Endothelial cell of umbilical vein (primary cell): ENCODE measurements at regions not wholly inside any gene's neighbourhood (a gene's known extent, or its start where the extent isn't known, plus 50 kb on each side); places are given as distances from the start of the nearest gene placed in this dataset.

Experiments
- BruUV-seq: library from RNA; stranded (reverse); fragments of 400-500 nt; replicated peaks from 2 replicates; lab custom pipeline; 2021; lab: Mats Ljungman, UMichigan
- CTCF ChIA-PET: fragments of 300-600, 350-600 bp; sonication (Branson Sonifier 250); formaldehyde crosslinking; loops from one replicate; lab custom pipeline; 2021; ENCODE audit warnings: antibody characterized with exemption, inconsistent platforms; lab: Charles Lee
- POLR2A ChIA-PET: fragments of 300-600, 350-600 bp; sonication (Branson Sonifier 250); formaldehyde crosslinking; loops from one replicate; lab custom pipeline; 2021; ENCODE audit warnings: antibody characterized with exemption, inconsistent platforms; lab: Charles Lee
- DNase-seq: peaks from one replicate; pipeline ENCODE4 v3.0.0-alpha.2; 2011; ENCODE audit warnings: low read depth, low spot score
- FAIRE-seq: peaks from 2 replicates; lab custom pipeline; 2011; peaks lifted over from hg19 to GRCh38; lab: Jason Lieb, UNC
- H2AFZ ChIP-seq: 2 replicates; pipeline ENCODE4 v1.6.0; 2012; ENCODE audit warnings: low read depth, low read length, control low read depth, inconsistent platforms
- H3K27ac ChIP-seq: 2 replicates; pipeline ENCODE4 v1.5.1; 2011; ENCODE audit warnings: low read depth, mild to moderate bottlenecking, control low read depth, low read length, moderate library complexity; ENCODE audit not compliant: insufficient read depth
- H3K27me3 ChIP-seq, 2 experiments: 2 replicates each; pipeline versions ENCODE4 v1.6.0 to v1.6.1; 2011; ENCODE audit warnings: low read length in 2 of 2, mixed read lengths in 1 of 2; ENCODE audit not compliant: control insufficient read depth in 2 of 2, insufficient read depth in 2 of 2
- H3K36me3 ChIP-seq, 2 experiments: 2 replicates in 1 of 2; 3 replicates in 1 of 2; pipeline ENCODE4 v1.5.1; 2011; ENCODE audit warnings: low read length in 2 of 2, mild to moderate bottlenecking in 1 of 2, moderate library complexity in 1 of 2; ENCODE audit not compliant: control insufficient read depth in 2 of 2, insufficient read depth in 2 of 2; ENCODE audit errors: extremely low read depth in 1 of 2
- H3K4me1 ChIP-seq: 3 replicates; pipeline ENCODE4 v1.5.1; 2011; ENCODE audit warnings: mild to moderate bottlenecking, low read length; ENCODE audit not compliant: control insufficient read depth, insufficient read depth; ENCODE audit errors: extremely low read depth
- H3K4me2 ChIP-seq: 2 replicates; pipeline ENCODE4 v1.6.1; 2011; ENCODE audit warnings: low read length, control low read depth, mixed read lengths; ENCODE audit not compliant: insufficient read depth
- H3K4me3 ChIP-seq, 3 experiments: fragments of 200-600 bp in 1 of 3; sonication (generic), shearing (Covaris generic) in 1 of 3; replicated peaks in 1 of 3; 2 replicates each; pipeline ENCODE4 v1.5.1; 2011 to 2016; ENCODE audit warnings: control low read depth in 3 of 3, low read length in 3 of 3, mild to moderate bottlenecking in 2 of 3, inconsistent platforms in 1 of 3, low read depth in 1 of 3, moderate library complexity in 1 of 3; ENCODE audit not compliant: insufficient read depth in 1 of 3
- H3K79me2 ChIP-seq: 2 replicates; pipeline ENCODE4 v1.6.0; 2012; ENCODE audit warnings: low read length, inconsistent platforms; ENCODE audit not compliant: control insufficient read depth, insufficient read depth
- H3K9ac ChIP-seq: replicated peaks from 2 replicates; pipeline ENCODE3; 2011; ENCODE audit warnings: low read length, control low read depth; ENCODE audit not compliant: insufficient read depth; ENCODE audit errors: extremely low read depth
- H3K9me1 ChIP-seq: replicated peaks from 3 replicates; pipeline ENCODE4 v1.6.0; 2011; ENCODE audit warnings: mild to moderate bottlenecking, low read length; ENCODE audit not compliant: control insufficient read depth, insufficient read depth; ENCODE audit errors: extremely low read depth
- H3K9me3 ChIP-seq: replicated peaks from 2 replicates; pipeline ENCODE4 v1.5.1; 2012; ENCODE audit warnings: low read length, inconsistent platforms; ENCODE audit not compliant: control insufficient read depth, insufficient read depth
- H4K20me1 ChIP-seq: replicated peaks from 2 replicates; pipeline ENCODE3; 2011; ENCODE audit warnings: mild to moderate bottlenecking, low read length; ENCODE audit not compliant: control insufficient read depth, insufficient read depth; ENCODE audit errors: extremely low read depth
- CTCF ChIP-seq, 2 donors: IDR thresholded peaks; 1 replicate in 1 of 2; 2 replicates in 1 of 2; pipeline ENCODE4 v1.5.1; 2011; ENCODE audit warnings: low read length in 2 of 2, mild to moderate bottlenecking in 2 of 2, moderate library complexity in 2 of 2, control low read depth in 1 of 2, inconsistent platforms in 1 of 2, low read depth in 1 of 2; ENCODE audit not compliant: insufficient read depth in 1 of 2; ENCODE audit errors: extremely low read depth in 1 of 2
- EZH2 ChIP-seq: IDR thresholded peaks from 2 replicates; pipeline ENCODE4 v1.6.1; 2012; ENCODE audit warnings: borderline replicate concordance, low read depth, mild to moderate bottlenecking, moderate library complexity, low read length, inconsistent platforms; ENCODE audit not compliant: severe bottlenecking
- FOS ChIP-seq: IDR thresholded peaks from 2 replicates; pipeline ENCODE4 v1.6.1; 2011; ENCODE audit warnings: mild to moderate bottlenecking, low read length, moderate library complexity, borderline replicate concordance; ENCODE audit not compliant: insufficient read depth
- GATA2 ChIP-seq: IDR thresholded peaks from 2 replicates; pipeline ENCODE4 v1.7.0; 2011; ENCODE audit warnings: low read depth, mild to moderate bottlenecking, moderate library complexity, mixed read lengths, low read length; ENCODE audit not compliant: insufficient read length, insufficient read depth
- JUN ChIP-seq: IDR thresholded peaks from 2 replicates; pipeline ENCODE4 v1.6.1; 2011; ENCODE audit warnings: borderline replicate concordance, low read depth; ENCODE audit not compliant: insufficient read length, insufficient read depth
- MAX ChIP-seq: IDR thresholded peaks from 2 replicates; pipeline ENCODE4 v1.6.1; 2011; ENCODE audit not compliant: insufficient read depth, insufficient read length
- MYC ChIP-seq: IDR thresholded peaks from one replicate; pipeline ENCODE4 v1.6.1; 2011; ENCODE audit warnings: mild to moderate bottlenecking, low read depth, low read length
- POLR2A ChIP-seq: IDR thresholded peaks from 2 replicates; pipeline ENCODE4 v1.6.1; 2012; ENCODE audit warnings: low read depth, mild to moderate bottlenecking, control low read depth, low read length
- POLR2AphosphoS5 ChIP-seq: IDR thresholded peaks from 2 replicates; pipeline ENCODE4 v1.6.1; 2012; ENCODE audit warnings: low read depth, mild to moderate bottlenecking, control low read depth, low read length, moderate library complexity; ENCODE audit not compliant: insufficient read depth
- dilution Hi-C: fragments of 300-500 bp; cut with MboI; formaldehyde crosslinking; loops from one replicate; pipeline ENCODE4 v1.15.0; 2019; ENCODE audit warnings: low sequenced_read_pairs; ENCODE audit not compliant: extremely low pct_ligation_motif_present
- intact Hi-C: fragments of 100-400 bp; cut with micrococcal nuclease; formaldehyde crosslinking; loops from one replicate; pipeline ENCODE4 v1.10.0; 2022

GRCh38 chr1:219401724-219402625 lies 210.9 kb downstream of the ZC3H11B start:
- intact Hi-C loops (no loop called here), dilution Hi-C loops (no loop called here)
- no peaks in the 10 kb centered on the region for H3K4me1 ChIP-seq
- no peak overlapping the region for H3K4me3 ChIP-seq
- TF ChIP-seq MYC = no peak
- no peak for TF ChIP-seq FOS
- TF ChIP-seq JUN = no peak
- TF ChIP-seq CTCF (IDR thresholded peaks at IDR 0.05; ENCODE audit: extremely low read depth in 1 of 2, insufficient read depth in 1 of 2, low read depth in 1 of 2, low read length in 2 of 2) = no peak
- TF ChIP-seq POLR2AphosphoS5 = no peak
- no peak for TF ChIP-seq MAX
- TF ChIP-seq GATA2 = no peak
- no peak for TF ChIP-seq EZH2
- no peak for TF ChIP-seq POLR2A
- H3K9me3 ChIP-seq = no peaks in the 10 kb centered on the region
- no peak overlapping the region for H3K9ac ChIP-seq
- POLR2A ChIA-PET = no interaction called here
- no peaks in the 10 kb centered on the region for H3K36me3 ChIP-seq
- H3K4me2 ChIP-seq = no peak overlapping the region
- H3K27me3 ChIP-seq = no peaks in the 10 kb centered on the region
- no peaks in the 10 kb centered on the region for H4K20me1 ChIP-seq
- FAIRE-seq (no peak), DNase-seq (no peak)
- no peaks in the 10 kb centered on the region for H3K9me1 ChIP-seq
- H2AFZ ChIP-seq = no peak overlapping the region
- CTCF ChIA-PET = interaction anchor here (1.4 kb wide), 1 partner anchor 26 kb away, joined by 3 read pairs; no protein-coding TSS in a partner anchor
- no peak overlapping the region for H3K27ac ChIP-seq
- BruUV-seq = no TSS peak
- H3K79me2 ChIP-seq = no peaks in the 10 kb centered on the region
